ENCODE measurements at regions not wholly inside any gene's neighbourhood (a gene's known extent, or its start where the extent isn't known, plus 50 kb on each side); places are given as distances from the start of the nearest gene placed in this dataset.

DNA sequence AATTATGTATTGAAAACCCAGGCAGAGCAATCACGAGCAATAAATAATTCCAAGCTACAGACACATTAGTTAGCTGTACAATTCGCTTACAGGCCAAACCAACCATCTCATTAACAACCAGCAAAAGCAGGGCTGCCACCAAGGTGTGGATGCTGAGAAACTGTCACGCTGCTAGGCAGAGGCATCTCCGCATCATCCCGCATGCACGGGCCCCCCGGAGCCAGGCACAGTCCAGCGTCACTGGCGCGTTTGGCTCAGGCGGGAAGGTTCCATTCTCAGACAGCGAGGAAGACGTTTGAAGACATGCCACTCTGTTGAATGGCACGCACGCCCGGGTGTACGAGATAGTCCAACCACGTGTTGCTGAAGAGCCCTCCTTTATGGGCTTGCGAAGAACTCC lies 184.0 kb downstream of the OLFM1 start:
- H3K9ac ChIP-seq (ENCODE audit: low read length) = no peak overlapping the region
- no peaks in the 10 kb centered on the region for H3K9me2 ChIP-seq (ENCODE audit: insufficient read depth, low read length)
- H3K27ac ChIP-seq (ENCODE audit: low read length) = no peak overlapping the region
- H3F3A ChIP-seq (ENCODE audit: insufficient read depth, low read length, poor library complexity, severe bottlenecking) = no peaks in the 10 kb centered on the region
- H3K9me3 ChIP-seq (ENCODE audit: low read length) = no peaks in the 10 kb centered on the region
- TF ChIP-seq, protein P1, sequence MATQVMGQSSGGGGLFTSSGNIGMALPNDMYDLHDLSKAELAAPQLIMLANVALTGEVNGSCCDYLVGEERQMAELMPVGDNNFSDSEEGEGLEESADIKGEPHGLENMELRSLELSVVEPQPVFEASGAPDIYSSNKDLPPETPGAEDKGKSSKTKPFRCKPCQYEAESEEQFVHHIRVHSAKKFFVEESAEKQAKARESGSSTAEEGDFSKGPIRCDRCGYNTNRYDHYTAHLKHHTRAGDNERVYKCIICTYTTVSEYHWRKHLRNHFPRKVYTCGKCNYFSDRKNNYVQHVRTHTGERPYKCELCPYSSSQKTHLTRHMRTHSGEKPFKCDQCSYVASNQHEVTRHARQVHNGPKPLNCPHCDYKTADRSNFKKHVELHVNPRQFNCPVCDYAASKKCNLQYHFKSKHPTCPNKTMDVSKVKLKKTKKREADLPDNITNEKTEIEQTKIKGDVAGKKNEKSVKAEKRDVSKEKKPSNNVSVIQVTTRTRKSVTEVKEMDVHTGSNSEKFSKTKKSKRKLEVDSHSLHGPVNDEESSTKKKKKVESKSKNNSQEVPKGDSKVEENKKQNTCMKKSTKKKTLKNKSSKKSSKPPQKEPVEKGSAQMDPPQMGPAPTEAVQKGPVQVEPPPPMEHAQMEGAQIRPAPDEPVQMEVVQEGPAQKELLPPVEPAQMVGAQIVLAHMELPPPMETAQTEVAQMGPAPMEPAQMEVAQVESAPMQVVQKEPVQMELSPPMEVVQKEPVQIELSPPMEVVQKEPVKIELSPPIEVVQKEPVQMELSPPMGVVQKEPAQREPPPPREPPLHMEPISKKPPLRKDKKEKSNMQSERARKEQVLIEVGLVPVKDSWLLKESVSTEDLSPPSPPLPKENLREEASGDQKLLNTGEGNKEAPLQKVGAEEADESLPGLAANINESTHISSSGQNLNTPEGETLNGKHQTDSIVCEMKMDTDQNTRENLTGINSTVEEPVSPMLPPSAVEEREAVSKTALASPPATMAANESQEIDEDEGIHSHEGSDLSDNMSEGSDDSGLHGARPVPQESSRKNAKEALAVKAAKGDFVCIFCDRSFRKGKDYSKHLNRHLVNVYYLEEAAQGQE (IDR thresholded peaks at IDR 0.05; ENCODE audit: borderline replicate concordance) = no peak
- no peak for TF ChIP-seq POLR2AphosphoS5 (IDR thresholded peaks at IDR 0.05)
- H3K79me2 ChIP-seq (replicated peaks; ENCODE audit: insufficient read depth, low read length) = no peaks in the 10 kb centered on the region
- no peaks in the 10 kb centered on the region for H3K36me3 ChIP-seq (ENCODE audit: insufficient read depth, low read length)
- H2AFZ ChIP-seq (ENCODE audit: low read depth, low read length) = no peak overlapping the region
- no peak overlapping the region for H3K4me2 ChIP-seq (ENCODE audit: low read length)
- no peak overlapping the region for H3K4me3 ChIP-seq (ENCODE audit: low read length)
- no peaks in the 10 kb centered on the region for H3K27me3 ChIP-seq (ENCODE audit: insufficient read depth, low read depth, low read length)
- H4K20me1 ChIP-seq (ENCODE audit: insufficient read depth) = no peaks in the 10 kb centered on the region

DNA sequence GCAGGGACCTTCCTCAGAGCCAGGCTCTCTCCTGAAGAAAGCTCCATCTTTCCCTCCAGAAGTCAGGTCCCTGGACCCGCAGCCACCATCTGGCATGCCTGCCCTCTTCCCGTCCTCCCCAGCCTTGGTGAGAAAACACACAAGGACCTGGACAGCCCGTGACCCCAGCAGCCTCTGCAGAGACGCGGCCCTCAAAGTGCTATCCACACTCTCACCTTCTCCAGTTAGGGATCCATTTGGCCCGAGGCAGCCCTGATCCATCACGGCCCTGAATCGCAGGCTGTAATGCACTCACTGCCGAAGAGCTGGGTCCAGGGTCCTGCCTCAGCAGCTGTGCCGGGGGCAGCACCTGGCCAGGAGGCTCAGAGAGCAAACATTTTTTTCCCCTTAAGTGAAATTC lies 185.1 kb downstream of the OLFM1 start:
- Histone ChIP-seq H3F3A (ENCODE audit: insufficient read depth, low read length, poor library complexity, severe bottlenecking) (no peaks in the 10 kb centered on the region), H3K27me3 (ENCODE audit: insufficient read depth, low read depth, low read length) (no peaks in the 10 kb centered on the region), H3K9ac (ENCODE audit: low read length) (no peak overlapping the region), H4K20me1 (ENCODE audit: insufficient read depth) (no peaks in the 10 kb centered on the region), H2AFZ (ENCODE audit: low read depth, low read length) (no peak overlapping the region), H3K27ac (ENCODE audit: low read length) (peak overlapping the region; percentile 28), H3K4me2 (ENCODE audit: low read length) (no peak overlapping the region), H3K4me3 (ENCODE audit: low read length) (no peak overlapping the region), H3K36me3 (ENCODE audit: insufficient read depth, low read length) (no peaks in the 10 kb centered on the region), H3K9me2 (ENCODE audit: insufficient read depth, low read length) (no peaks in the 10 kb centered on the region), H3K9me3 (ENCODE audit: low read length) (no peaks in the 10 kb centered on the region), H3K79me2 (replicated peaks; ENCODE audit: insufficient read depth, low read length) (no peaks in the 10 kb centered on the region)
- TF ChIP-seq POLR2AphosphoS5 (IDR thresholded peaks at IDR 0.05) (peak; percentile 17), EZH2 (IDR thresholded peaks at IDR 0.05; ENCODE audit: borderline replicate concordance, insufficient read depth, low read length, poor library complexity, severe bottlenecking) (no peak)

DNA sequence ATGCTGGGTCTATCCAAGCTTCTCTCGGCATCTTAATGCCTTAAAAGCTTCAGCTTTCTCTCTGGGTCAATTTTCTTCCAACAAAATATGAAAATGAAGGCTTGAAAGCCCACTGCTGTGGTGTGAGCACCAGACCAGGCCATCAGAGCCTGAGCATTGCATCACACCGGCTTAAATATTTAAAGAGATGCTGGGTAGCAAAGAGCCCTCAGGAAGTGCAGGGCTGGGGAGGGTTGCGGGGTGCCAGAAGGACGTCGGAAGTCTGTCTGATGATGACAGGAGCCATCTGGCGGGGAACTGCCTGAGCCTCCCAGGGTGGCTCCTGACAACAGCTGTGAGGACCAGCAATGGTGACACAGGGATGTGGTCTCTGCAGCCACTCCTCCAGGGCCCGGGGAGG lies 185.5 kb downstream of the OLFM1 start:
- Histone ChIP-seq H3K4me2 (ENCODE audit: low read length) (no peak overlapping the region), H3K36me3 (ENCODE audit: insufficient read depth, low read length) (no peaks in the 10 kb centered on the region), H3K9ac (ENCODE audit: low read length) (no peak overlapping the region), H4K20me1 (ENCODE audit: insufficient read depth) (no peaks in the 10 kb centered on the region), H3K4me3 (ENCODE audit: low read length) (no peak overlapping the region), H2AFZ (ENCODE audit: low read depth, low read length) (no peak overlapping the region), H3K27ac (ENCODE audit: low read length) (no peak overlapping the region), H3K9me3 (ENCODE audit: low read length) (no peaks in the 10 kb centered on the region), H3K9me2 (ENCODE audit: insufficient read depth, low read length) (no peaks in the 10 kb centered on the region), H3K79me2 (replicated peaks; ENCODE audit: insufficient read depth, low read length) (no peaks in the 10 kb centered on the region), H3K27me3 (ENCODE audit: insufficient read depth, low read depth, low read length) (no peaks in the 10 kb centered on the region), H3F3A (ENCODE audit: insufficient read depth, low read length, poor library complexity, severe bottlenecking) (no peaks in the 10 kb centered on the region)
- TF ChIP-seq, protein P1 (IDR thresholded peaks at IDR 0.05; ENCODE audit: borderline replicate concordance) = no peak
- no peak for TF ChIP-seq MXI1 (conservative IDR thresholded peaks at IDR 0.05; ENCODE audit: poor library complexity, severe bottlenecking)
- no peak for TF ChIP-seq SMC3 (conservative IDR thresholded peaks at IDR 0.05; ENCODE audit: poor library complexity)
- no peak for TF ChIP-seq EZH2 (IDR thresholded peaks at IDR 0.05; ENCODE audit: borderline replicate concordance, insufficient read depth, low read length, poor library complexity, severe bottlenecking)
- no peak for TF ChIP-seq RAD21 (conservative IDR thresholded peaks at IDR 0.05)
- TF ChIP-seq, protein P2, sequence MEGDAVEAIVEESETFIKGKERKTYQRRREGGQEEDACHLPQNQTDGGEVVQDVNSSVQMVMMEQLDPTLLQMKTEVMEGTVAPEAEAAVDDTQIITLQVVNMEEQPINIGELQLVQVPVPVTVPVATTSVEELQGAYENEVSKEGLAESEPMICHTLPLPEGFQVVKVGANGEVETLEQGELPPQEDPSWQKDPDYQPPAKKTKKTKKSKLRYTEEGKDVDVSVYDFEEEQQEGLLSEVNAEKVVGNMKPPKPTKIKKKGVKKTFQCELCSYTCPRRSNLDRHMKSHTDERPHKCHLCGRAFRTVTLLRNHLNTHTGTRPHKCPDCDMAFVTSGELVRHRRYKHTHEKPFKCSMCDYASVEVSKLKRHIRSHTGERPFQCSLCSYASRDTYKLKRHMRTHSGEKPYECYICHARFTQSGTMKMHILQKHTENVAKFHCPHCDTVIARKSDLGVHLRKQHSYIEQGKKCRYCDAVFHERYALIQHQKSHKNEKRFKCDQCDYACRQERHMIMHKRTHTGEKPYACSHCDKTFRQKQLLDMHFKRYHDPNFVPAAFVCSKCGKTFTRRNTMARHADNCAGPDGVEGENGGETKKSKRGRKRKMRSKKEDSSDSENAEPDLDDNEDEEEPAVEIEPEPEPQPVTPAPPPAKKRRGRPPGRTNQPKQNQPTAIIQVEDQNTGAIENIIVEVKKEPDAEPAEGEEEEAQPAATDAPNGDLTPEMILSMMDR (IDR thresholded peaks at IDR 0.05; ENCODE audit: poor library complexity, severe bottlenecking) = no peak
- no peak for TF ChIP-seq TAF1 (IDR thresholded peaks at IDR 0.05; ENCODE audit: low read depth)
- peak; percentile 13 for TF ChIP-seq EP300 (conservative IDR thresholded peaks at IDR 0.05; ENCODE audit: poor library complexity, severe bottlenecking)
- peak; percentile 1 for TF ChIP-seq POLR2AphosphoS5 (IDR thresholded peaks at IDR 0.05)
